ENCODE measurements at regions not wholly inside any gene's neighbourhood (a gene's known extent, or its start where the extent isn't known, plus 50 kb on each side); places are given as distances from the start of the nearest gene placed in this dataset.

GRCh38 chr16:52077607-52078006 is 469.3 kb downstream of the TOX3 start:
- Histone ChIP-seq H3K4me1 (no peaks in the 10 kb centered on the region), H3K9me3 (replicated peaks) (no peaks in the 10 kb centered on the region), H3K4me3 (no peak overlapping the region), H3K36me3 (no peaks in the 10 kb centered on the region), H3K27ac (replicated peaks) (no peak overlapping the region), H3K27me3 (ENCODE audit: low read depth) (no peaks in the 10 kb centered on the region)
- TF ChIP-seq CTCF (IDR thresholded peaks at IDR 0.05; ENCODE audit: borderline replicate concordance) = no peak
- intact Hi-C loops (cut with micrococcal nuclease) = no loop called here
- no peak for DNase-seq

DNA sequence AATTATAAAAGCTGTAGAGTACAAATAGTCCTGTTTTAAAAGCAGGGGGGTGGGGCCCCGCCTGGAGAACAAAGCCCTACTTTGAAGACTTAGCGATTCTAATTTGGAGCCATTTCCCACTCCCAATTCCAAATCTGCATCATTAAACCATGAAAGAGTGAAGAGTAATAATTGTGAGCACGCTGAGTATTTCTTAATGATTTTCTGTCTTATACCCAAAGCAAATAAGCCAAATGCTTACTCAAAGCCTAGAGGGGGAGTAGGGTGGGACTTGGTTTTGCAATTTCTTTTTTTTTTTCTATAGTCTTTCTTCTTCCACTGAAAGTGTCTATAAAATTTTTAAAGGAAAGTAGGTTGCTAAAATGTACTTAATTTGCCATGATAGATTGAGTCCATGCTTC is 470.1 kb downstream of the TOX3 start:
- Histone ChIP-seq H3K27ac (replicated peaks) (no peak overlapping the region), H3K4me3 (no peak overlapping the region), H3K4me1 (no peaks in the 10 kb centered on the region), H3K9me3 (replicated peaks) (no peaks in the 10 kb centered on the region), H3K36me3 (no peaks in the 10 kb centered on the region), H3K27me3 (ENCODE audit: low read depth) (no peaks in the 10 kb centered on the region)
- intact Hi-C loops (cut with micrococcal nuclease) = no loop called here
- no peak for DNase-seq
- no peak for TF ChIP-seq CTCF (IDR thresholded peaks at IDR 0.05; ENCODE audit: borderline replicate concordance)

- DNase-seq = no peak
- H3K27ac ChIP-seq (replicated peaks) = no peak overlapping the region
- H3K36me3 ChIP-seq = no peaks in the 10 kb centered on the region
- intact Hi-C loops (cut with micrococcal nuclease) = no loop called here
- no peak overlapping the region for H3K4me3 ChIP-seq
- no peaks in the 10 kb centered on the region for H3K4me1 ChIP-seq
- H3K27me3 ChIP-seq (ENCODE audit: low read depth) = no peaks in the 10 kb centered on the region
- no peak for TF ChIP-seq CTCF (IDR thresholded peaks at IDR 0.05; ENCODE audit: borderline replicate concordance)
- no peaks in the 10 kb centered on the region for H3K9me3 ChIP-seq (replicated peaks)
Measured at GRCh38 chr16:52076332-52076731, 470.6 kb downstream of the TOX3 start.

DNA sequence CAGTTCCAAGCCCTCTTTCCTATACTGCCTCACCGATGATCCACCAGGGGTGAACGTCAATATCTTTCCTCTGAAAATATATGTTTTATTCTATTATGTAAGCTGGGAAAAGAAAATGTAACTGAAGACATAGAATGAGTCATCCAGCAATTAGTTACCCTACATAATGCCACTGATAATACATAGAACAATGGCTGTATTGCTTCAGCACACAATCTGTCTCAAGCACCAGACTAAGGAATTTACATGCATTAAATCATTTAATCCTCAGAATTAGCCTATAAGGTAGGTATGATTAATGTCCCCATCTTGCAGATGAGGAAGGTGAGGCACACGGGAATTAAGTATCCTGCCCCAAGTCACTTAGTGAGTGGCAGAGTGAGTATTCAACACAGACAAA is 472.8 kb downstream of the TOX3 start:
- H3K4me3 ChIP-seq = no peak overlapping the region
- peaks cover 6% of the 10 kb centered on the region for H3K27me3 ChIP-seq (ENCODE audit: low read depth)
- H3K36me3 ChIP-seq = no peaks in the 10 kb centered on the region
- TF ChIP-seq CTCF (IDR thresholded peaks at IDR 0.05; ENCODE audit: borderline replicate concordance) = no peak
- no peak overlapping the region for H3K27ac ChIP-seq (replicated peaks)
- no peaks in the 10 kb centered on the region for H3K4me1 ChIP-seq
- intact Hi-C loops (cut with micrococcal nuclease) = no loop called here
- H3K9me3 ChIP-seq (replicated peaks) = no peaks in the 10 kb centered on the region
- DNase-seq = no peak

- DNase-seq = no peak
- intact Hi-C loops (cut with micrococcal nuclease) = no loop called here
- no peak overlapping the region for H3K4me3 ChIP-seq
- no peak overlapping the region for H3K27ac ChIP-seq (replicated peaks)
- peaks cover 6% of the 10 kb centered on the region for H3K27me3 ChIP-seq (ENCODE audit: low read depth)
- no peaks in the 10 kb centered on the region for H3K4me1 ChIP-seq
- no peaks in the 10 kb centered on the region for H3K9me3 ChIP-seq (replicated peaks)
- no peaks in the 10 kb centered on the region for H3K36me3 ChIP-seq
- no peak for TF ChIP-seq CTCF (IDR thresholded peaks at IDR 0.05; ENCODE audit: borderline replicate concordance)
Measured at GRCh38 chr16:52073024-52073423, 473.9 kb downstream of the TOX3 start.

DNA sequence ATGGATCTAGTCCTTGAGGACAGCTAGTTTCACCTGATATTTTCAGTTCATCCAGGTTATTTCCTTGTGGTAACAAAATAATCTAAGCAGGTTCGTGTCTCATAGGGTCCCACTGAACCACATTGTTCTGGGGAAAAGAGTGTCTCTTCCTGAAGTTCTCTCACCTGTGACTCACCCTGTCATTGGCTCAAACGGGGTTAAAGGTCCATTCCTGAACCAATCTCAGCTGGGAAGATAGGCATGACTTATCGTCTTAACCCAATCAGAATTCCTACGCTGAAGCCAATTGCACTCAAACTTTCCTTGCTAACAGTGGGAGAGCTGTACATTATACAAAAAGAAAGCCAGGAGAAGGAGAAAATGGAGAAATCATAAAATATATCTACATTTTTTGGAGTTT is 475.8 kb downstream of the TOX3 start:
- H3K4me3 ChIP-seq = no peak overlapping the region
- H3K4me1 ChIP-seq = no peaks in the 10 kb centered on the region
- no peaks in the 10 kb centered on the region for H3K9me3 ChIP-seq (replicated peaks)
- intact Hi-C loops (cut with micrococcal nuclease) = no loop called here
- TF ChIP-seq CTCF (IDR thresholded peaks at IDR 0.05; ENCODE audit: borderline replicate concordance) = no peak
- DNase-seq = no peak
- H3K27me3 ChIP-seq (ENCODE audit: low read depth) = peaks cover 6% of the 10 kb centered on the region
- H3K36me3 ChIP-seq = no peaks in the 10 kb centered on the region
- no peak overlapping the region for H3K27ac ChIP-seq (replicated peaks)

Data from left ventricle myocardium inferior (tissue), 1 donor.